GM23338 (cell line): ENCODE measurements at regions not wholly inside any gene's neighbourhood (a gene's known extent, or its start where the extent isn't known, plus 50 kb on each side); places are given as distances from the start of the nearest gene placed in this dataset.

Experiments
- ATAC-seq: fragments of 200-7000 bp; cut with Tn5 transposase; 3 replicates; pipeline ENCODE4 v1.9.1; 2020
- DNase-seq: peaks from one replicate; pipeline ENCODE4 v3.0.0-alpha.2; 2015; ENCODE audit warnings: low spot score
- H2AFZ ChIP-seq: fragments of 200-600 bp; sonication (generic); 2 replicates; pipeline ENCODE4 v1.8.0; 2016; ENCODE audit warnings: antibody characterized with exemption, mild to moderate bottlenecking, moderate library complexity
- H3F3A ChIP-seq: fragments of 200-600 bp; sonication (generic); replicated peaks from 2 replicates; pipeline ENCODE4 v1.8.0; 2017; ENCODE audit warnings: antibody characterized with exemption, mixed run types, low read depth
- H3K27ac ChIP-seq: fragments of 200-600 bp; sonication (generic); 2 replicates; pipeline ENCODE4 v1.6.1; 2016; ENCODE audit warnings: low read depth
- H3K27me3 ChIP-seq: fragments of 200-600 bp; sonication (generic); 2 replicates; pipeline ENCODE4 v1.8.0; 2016; ENCODE audit warnings: mild to moderate bottlenecking, mixed run types, moderate library complexity; ENCODE audit not compliant: insufficient read depth
- H3K36me3 ChIP-seq: fragments of 200-600 bp; sonication (generic); 2 replicates; pipeline ENCODE4 v1.8.0; 2016; ENCODE audit warnings: mild to moderate bottlenecking; ENCODE audit not compliant: insufficient read depth
- H3K4me1 ChIP-seq: fragments of 200-600 bp; sonication (generic); 2 replicates; pipeline ENCODE4 v1.8.0; 2016; ENCODE audit warnings: mild to moderate bottlenecking, moderate library complexity; ENCODE audit not compliant: insufficient read depth
- H3K4me2 ChIP-seq: fragments of 200-600 bp; sonication (generic); 2 replicates; pipeline ENCODE4 v1.7.1; 2017; ENCODE audit warnings: mixed run types
- H3K4me3 ChIP-seq: fragments of 200-600 bp; sonication (generic); 2 replicates; pipeline ENCODE4 v1.6.1; 2016; ENCODE audit warnings: mixed run types
- H3K79me2 ChIP-seq: fragments of 200-600 bp; sonication (generic); replicated peaks from 2 replicates; pipeline ENCODE4 v1.8.0; 2017; ENCODE audit warnings: mild to moderate bottlenecking; ENCODE audit not compliant: insufficient read depth
- H3K9me2 ChIP-seq: fragments of 200-600 bp; sonication (generic); 2 replicates; pipeline ENCODE4 v1.8.0; 2017; ENCODE audit not compliant: insufficient read depth
- H4K20me1 ChIP-seq: fragments of 200-600 bp; sonication (generic); replicated peaks from 2 replicates; pipeline ENCODE4 v1.8.0; 2017; ENCODE audit warnings: mild to moderate bottlenecking; ENCODE audit not compliant: insufficient read depth
- H3K27ac Mint-ChIP-seq: 2 replicates; pipeline ENCODE4 v1.8.0; 2020; ENCODE audit warnings: inconsistent platforms, mild to moderate bottlenecking, moderate library complexity, mixed read lengths
- H3K27me3 Mint-ChIP-seq: 3 replicates; pipeline ENCODE4 v1.8.0; 2022; ENCODE audit warnings: low read depth, mild to moderate bottlenecking, moderate library complexity, mixed read lengths, inconsistent platforms; ENCODE audit not compliant: insufficient read depth, poor library complexity
- H3K36me3 Mint-ChIP-seq: 3 replicates; pipeline ENCODE4 v1.8.0; 2021; ENCODE audit warnings: low read depth, mild to moderate bottlenecking, inconsistent platforms, moderate library complexity, mixed read lengths
- H3K4me1 Mint-ChIP-seq: 3 replicates; pipeline ENCODE4 v1.8.0; 2020; ENCODE audit warnings: mild to moderate bottlenecking, inconsistent platforms, mixed read lengths
- H3K4me3 Mint-ChIP-seq: 3 replicates; pipeline ENCODE4 v1.8.0; 2021; ENCODE audit warnings: moderate library complexity, mild to moderate bottlenecking, inconsistent platforms, mixed read lengths
- H3K9me3 Mint-ChIP-seq: 3 replicates; pipeline ENCODE4 v1.8.0; 2020; ENCODE audit warnings: moderate library complexity, mild to moderate bottlenecking, inconsistent platforms, mixed read lengths
- EZH2 ChIP-seq: fragments of 200-600 bp; sonication (generic); IDR thresholded peaks from one replicate; pipeline ENCODE4 v1.8.0; 2017; ENCODE audit warnings: antibody characterized with exemption, mild to moderate bottlenecking, low read depth; ENCODE audit not compliant: unreplicated experiment
- EZH2phosphoT487 ChIP-seq: fragments of 200-600 bp; sonication (generic); IDR thresholded peaks from one replicate; pipeline ENCODE4 v1.8.1; 2018; ENCODE audit warnings: antibody characterized with exemption; ENCODE audit not compliant: unreplicated experiment
- JUNB ChIP-seq: IDR thresholded peaks from one replicate; pipeline ENCODE4 v1.6.1; 2016; ENCODE audit warnings: antibody characterized with exemption; ENCODE audit not compliant: unreplicated experiment
- NANOG ChIP-seq: IDR thresholded peaks from 2 replicates; pipeline ENCODE4 v1.6.1; 2016; ENCODE audit warnings: antibody characterized with exemption, borderline replicate concordance
- POLR2AphosphoS5 ChIP-seq: IDR thresholded peaks from 2 replicates; pipeline ENCODE4 v1.6.1; 2016; ENCODE audit warnings: antibody characterized with exemption, low read depth
- REST ChIP-seq: IDR thresholded peaks from one replicate; pipeline ENCODE4 v1.6.1; 2018; ENCODE audit warnings: antibody characterized with exemption; ENCODE audit not compliant: unreplicated experiment
- STAT1 ChIP-seq: IDR thresholded peaks from one replicate; pipeline ENCODE4 v1.6.1; 2016; ENCODE audit warnings: antibody characterized with exemption; ENCODE audit not compliant: unreplicated experiment
- ZNF114 ChIP-seq: fragments of 250-450 bp; sonication (Bioruptor Pico); IDR thresholded peaks from 2 replicates; pipeline ENCODE4 v1.5.0; 2020; ENCODE audit warnings: mild to moderate bottlenecking, moderate library complexity
- ZNF331 ChIP-seq: fragments of 250-450 bp; sonication (Bioruptor Pico); IDR thresholded peaks from 2 replicates; pipeline ENCODE4 v1.5.0; 2020; ENCODE audit warnings: low read depth, mild to moderate bottlenecking, moderate library complexity
- TF ChIP-seq, protein P1 (sequence below), 2 experiments: fragments of 200-600 bp in 1 of 2; sonication (generic) in 1 of 2; conservative IDR thresholded peaks; 2 replicates each; pipeline versions ENCODE4 v1.5.1 to v1.6.1; 2016 to 2017; ENCODE audit warnings: antibody characterized with exemption in 2 of 2, low read depth in 2 of 2, mild to moderate bottlenecking in 2 of 2, moderate library complexity in 1 of 2
- TF ChIP-seq, protein P2 (sequence below): fragments of 250-450 bp; sonication (Bioruptor Pico); IDR thresholded peaks from 2 replicates; pipeline ENCODE4 v1.5.0; 2020; ENCODE audit warnings: mild to moderate bottlenecking, moderate library complexity

GRCh38 chrX:123080065-123080464 is 104.0 kb upstream of the GRIA3 start:
- Mint-ChIP-seq H3K27me3 (peaks cover 3% of the 10 kb centered on the region), H3K27ac (no peak overlapping the region), H3K9me3 (no peaks in the 10 kb centered on the region), H3K36me3 (no peaks in the 10 kb centered on the region), H3K4me1 (peaks cover 11% of the 10 kb centered on the region; the same call in 2 of the 3 replicates), H3K4me3 (no peak overlapping the region)
- Histone ChIP-seq H3K79me2 (no peaks in the 10 kb centered on the region), H3K4me1 (0 out of 2 replicates have a peak, but pooled peaks cover 3% of the 10 kb centered on the region), H2AFZ (no peak overlapping the region), H3K9me2 (no peaks in the 10 kb centered on the region), H3K4me3 (no peak overlapping the region), H3F3A (no peaks in the 10 kb centered on the region), H3K27ac (no peak overlapping the region), H3K4me2 (no peak overlapping the region), H3K27me3 (no peaks in the 10 kb centered on the region), H3K36me3 (no peaks in the 10 kb centered on the region), H4K20me1 (no peaks in the 10 kb centered on the region)
- ATAC-seq (no peak), DNase-seq (no peak)
- TF ChIP-seq EZH2 = no peak
- no peak for TF ChIP-seq POLR2AphosphoS5
- no peak for TF ChIP-seq ZNF114 (CRISPR knock-in tag)
- no peak for TF ChIP-seq EZH2phosphoT487
- TF ChIP-seq ZNF331 (CRISPR knock-in tag) = no peak

DNA sequence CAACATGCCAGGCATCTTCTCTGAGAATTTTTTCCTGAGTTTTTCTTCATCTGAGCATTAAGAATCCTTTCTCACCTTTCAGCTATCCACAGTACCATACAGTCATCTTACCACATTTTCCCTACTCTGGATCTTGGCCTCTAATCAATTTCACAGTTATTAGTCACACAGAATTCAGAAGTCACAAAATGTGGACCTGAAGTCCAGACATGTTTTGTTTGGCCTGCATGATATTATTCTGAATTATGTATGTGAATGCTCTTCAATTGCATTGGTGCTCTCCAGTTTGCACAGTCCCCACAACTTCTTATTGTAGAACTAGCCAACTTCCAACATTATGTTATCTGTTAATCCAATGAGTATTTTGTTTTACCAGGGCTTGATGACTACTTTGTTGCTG is 102.3 kb upstream of the GRIA3 start:
- no peaks in the 10 kb centered on the region for H3K9me3 Mint-ChIP-seq
- no peak for DNase-seq
- H3K36me3 Mint-ChIP-seq = no peaks in the 10 kb centered on the region
- TF ChIP-seq JUNB = no peak
- TF ChIP-seq EZH2phosphoT487 = no peak
- no peak for TF ChIP-seq POLR2AphosphoS5
- no peak for TF ChIP-seq EZH2
- TF ChIP-seq NANOG = no peak
- no peak for TF ChIP-seq REST
- TF ChIP-seq, protein P1, sequence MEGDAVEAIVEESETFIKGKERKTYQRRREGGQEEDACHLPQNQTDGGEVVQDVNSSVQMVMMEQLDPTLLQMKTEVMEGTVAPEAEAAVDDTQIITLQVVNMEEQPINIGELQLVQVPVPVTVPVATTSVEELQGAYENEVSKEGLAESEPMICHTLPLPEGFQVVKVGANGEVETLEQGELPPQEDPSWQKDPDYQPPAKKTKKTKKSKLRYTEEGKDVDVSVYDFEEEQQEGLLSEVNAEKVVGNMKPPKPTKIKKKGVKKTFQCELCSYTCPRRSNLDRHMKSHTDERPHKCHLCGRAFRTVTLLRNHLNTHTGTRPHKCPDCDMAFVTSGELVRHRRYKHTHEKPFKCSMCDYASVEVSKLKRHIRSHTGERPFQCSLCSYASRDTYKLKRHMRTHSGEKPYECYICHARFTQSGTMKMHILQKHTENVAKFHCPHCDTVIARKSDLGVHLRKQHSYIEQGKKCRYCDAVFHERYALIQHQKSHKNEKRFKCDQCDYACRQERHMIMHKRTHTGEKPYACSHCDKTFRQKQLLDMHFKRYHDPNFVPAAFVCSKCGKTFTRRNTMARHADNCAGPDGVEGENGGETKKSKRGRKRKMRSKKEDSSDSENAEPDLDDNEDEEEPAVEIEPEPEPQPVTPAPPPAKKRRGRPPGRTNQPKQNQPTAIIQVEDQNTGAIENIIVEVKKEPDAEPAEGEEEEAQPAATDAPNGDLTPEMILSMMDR (conservative IDR thresholded peaks at IDR 0.05; ENCODE audit: low read depth in 2 of 2) = no peak
- no peak for TF ChIP-seq STAT1
- no peak for TF ChIP-seq ZNF331 (CRISPR knock-in tag)
- TF ChIP-seq, protein P2, sequence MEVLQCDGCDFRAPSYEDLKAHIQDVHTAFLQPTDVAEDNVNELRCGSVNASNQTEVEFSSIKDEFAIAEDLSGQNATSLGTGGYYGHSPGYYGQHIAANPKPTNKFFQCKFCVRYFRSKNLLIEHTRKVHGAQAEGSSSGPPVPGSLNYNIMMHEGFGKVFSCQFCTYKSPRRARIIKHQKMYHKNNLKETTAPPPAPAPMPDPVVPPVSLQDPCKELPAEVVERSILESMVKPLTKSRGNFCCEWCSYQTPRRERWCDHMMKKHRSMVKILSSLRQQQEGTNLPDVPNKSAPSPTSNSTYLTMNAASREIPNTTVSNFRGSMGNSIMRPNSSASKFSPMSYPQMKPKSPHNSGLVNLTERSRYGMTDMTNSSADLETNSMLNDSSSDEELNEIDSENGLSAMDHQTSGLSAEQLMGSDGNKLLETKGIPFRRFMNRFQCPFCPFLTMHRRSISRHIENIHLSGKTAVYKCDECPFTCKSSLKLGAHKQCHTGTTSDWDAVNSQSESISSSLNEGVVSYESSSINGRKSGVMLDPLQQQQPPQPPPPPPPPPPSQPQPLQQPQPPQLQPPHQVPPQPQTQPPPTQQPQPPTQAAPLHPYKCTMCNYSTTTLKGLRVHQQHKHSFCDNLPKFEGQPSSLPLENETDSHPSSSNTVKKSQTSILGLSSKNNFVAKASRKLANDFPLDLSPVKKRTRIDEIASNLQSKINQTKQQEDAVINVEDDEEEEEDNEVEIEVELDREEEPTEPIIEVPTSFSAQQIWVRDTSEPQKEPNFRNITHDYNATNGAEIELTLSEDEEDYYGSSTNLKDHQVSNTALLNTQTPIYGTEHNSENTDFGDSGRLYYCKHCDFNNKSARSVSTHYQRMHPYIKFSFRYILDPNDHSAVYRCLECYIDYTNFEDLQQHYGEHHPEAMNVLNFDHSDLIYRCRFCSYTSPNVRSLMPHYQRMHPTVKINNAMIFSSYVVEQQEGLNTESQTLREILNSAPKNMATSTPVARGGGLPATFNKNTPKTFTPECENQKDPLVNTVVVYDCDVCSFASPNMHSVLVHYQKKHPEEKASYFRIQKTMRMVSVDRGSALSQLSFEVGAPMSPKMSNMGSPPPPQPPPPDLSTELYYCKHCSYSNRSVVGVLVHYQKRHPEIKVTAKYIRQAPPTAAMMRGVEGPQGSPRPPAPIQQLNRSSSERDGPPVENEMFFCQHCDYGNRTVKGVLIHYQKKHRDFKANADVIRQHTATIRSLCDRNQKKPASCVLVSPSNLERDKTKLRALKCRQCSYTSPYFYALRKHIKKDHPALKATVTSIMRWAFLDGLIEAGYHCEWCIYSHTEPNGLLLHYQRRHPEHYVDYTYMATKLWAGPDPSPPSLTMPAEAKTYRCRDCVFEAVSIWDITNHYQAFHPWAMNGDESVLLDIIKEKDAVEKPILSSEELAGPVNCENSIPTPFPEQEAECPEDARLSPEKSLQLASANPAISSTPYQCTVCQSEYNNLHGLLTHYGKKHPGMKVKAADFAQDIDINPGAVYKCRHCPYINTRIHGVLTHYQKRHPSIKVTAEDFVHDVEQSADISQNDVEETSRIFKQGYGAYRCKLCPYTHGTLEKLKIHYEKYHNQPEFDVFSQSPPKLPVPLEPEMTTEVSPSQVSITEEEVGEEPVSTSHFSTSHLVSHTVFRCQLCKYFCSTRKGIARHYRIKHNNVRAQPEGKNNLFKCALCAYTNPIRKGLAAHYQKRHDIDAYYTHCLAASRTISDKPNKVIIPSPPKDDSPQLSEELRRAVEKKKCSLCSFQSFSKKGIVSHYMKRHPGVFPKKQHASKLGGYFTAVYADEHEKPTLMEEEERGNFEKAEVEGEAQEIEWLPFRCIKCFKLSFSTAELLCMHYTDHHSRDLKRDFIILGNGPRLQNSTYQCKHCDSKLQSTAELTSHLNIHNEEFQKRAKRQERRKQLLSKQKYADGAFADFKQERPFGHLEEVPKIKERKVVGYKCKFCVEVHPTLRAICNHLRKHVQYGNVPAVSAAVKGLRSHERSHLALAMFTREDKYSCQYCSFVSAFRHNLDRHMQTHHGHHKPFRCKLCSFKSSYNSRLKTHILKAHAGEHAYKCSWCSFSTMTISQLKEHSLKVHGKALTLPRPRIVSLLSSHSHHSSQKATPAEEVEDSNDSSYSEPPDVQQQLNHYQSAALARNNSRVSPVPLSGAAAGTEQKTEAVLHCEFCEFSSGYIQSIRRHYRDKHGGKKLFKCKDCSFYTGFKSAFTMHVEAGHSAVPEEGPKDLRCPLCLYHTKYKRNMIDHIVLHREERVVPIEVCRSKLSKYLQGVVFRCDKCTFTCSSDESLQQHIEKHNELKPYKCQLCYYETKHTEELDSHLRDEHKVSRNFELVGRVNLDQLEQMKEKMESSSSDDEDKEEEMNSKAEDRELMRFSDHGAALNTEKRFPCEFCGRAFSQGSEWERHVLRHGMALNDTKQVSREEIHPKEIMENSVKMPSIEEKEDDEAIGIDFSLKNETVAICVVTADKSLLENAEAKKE (CRISPR knock-in tag) = no peak

More for the DNA sequence above, 102.3 kb upstream of the GRIA3 start:
- no peak overlapping the region for H2AFZ ChIP-seq
- H3F3A ChIP-seq = no peaks in the 10 kb centered on the region
- no peaks in the 10 kb centered on the region for H4K20me1 ChIP-seq
- H3K9me2 ChIP-seq = no peaks in the 10 kb centered on the region
- H3K79me2 ChIP-seq = no peaks in the 10 kb centered on the region
- H3K27me3 ChIP-seq = no peaks in the 10 kb centered on the region
- ATAC-seq = no peak
- H3K4me2 ChIP-seq = no peak overlapping the region
- no peak overlapping the region for H3K4me3 ChIP-seq
- H3K27ac Mint-ChIP-seq = no peak overlapping the region
- H3K27ac ChIP-seq = no peak overlapping the region
- no peak overlapping the region for H3K4me3 Mint-ChIP-seq
- H3K4me1 Mint-ChIP-seq = peaks cover 21% of the 10 kb centered on the region; the same call in 2 of the 3 replicates
- H3K36me3 ChIP-seq = no peaks in the 10 kb centered on the region
- peaks cover 8% of the 10 kb centered on the region; the same call in 1 of the 2 replicates for H3K4me1 ChIP-seq
- H3K27me3 Mint-ChIP-seq = peaks cover 3% of the 10 kb centered on the region
